Lung (tissue), 11 donors: ENCODE measurements at regions not wholly inside any gene's neighbourhood (a gene's known extent, or its start where the extent isn't known, plus 50 kb on each side); places are given as distances from the start of the nearest gene placed in this dataset.

Experiments used
- ATAC-seq: fragments of 200-7000 bp; cut with Tn5 transposase; one replicate; pipeline ENCODE4 v1.9.1; 2020; ENCODE audit warnings: moderate number of reproducible peaks; ENCODE audit not compliant: insufficient read depth, low FRiP score
- DNase-seq, 3 donors: peaks; one replicate each; pipeline ENCODE4 v3.0.0-alpha.2; 2013 to 2017
- H3K27ac ChIP-seq, 2 donors: one replicate each; pipeline ENCODE4 v1.5.1; 2013; ENCODE audit warnings: mild to moderate bottlenecking in 2 of 2, moderate library complexity in 2 of 2, control low read depth in 1 of 2, inconsistent platforms in 1 of 2, low read depth in 1 of 2, low read length in 1 of 2
- H3K27me3 ChIP-seq, 3 donors: one replicate each; pipeline ENCODE4 v1.5.1; 2013; ENCODE audit warnings: low read length in 2 of 3; ENCODE audit not compliant: control insufficient read depth in 3 of 3, insufficient read depth in 3 of 3
- H3K36me3 ChIP-seq, 4 donors: one replicate each; pipeline ENCODE4 v1.5.1; 2013; ENCODE audit warnings: low read length in 4 of 4, mild to moderate bottlenecking in 1 of 4, moderate library complexity in 1 of 4; ENCODE audit not compliant: control insufficient read depth in 4 of 4, insufficient read depth in 4 of 4
- H3K4me1 ChIP-seq, 5 donors: one replicate each; pipeline ENCODE4 v1.5.1; 2013; ENCODE audit warnings: low read length in 5 of 5, mild to moderate bottlenecking in 2 of 5, moderate library complexity in 1 of 5; ENCODE audit not compliant: control insufficient read depth in 5 of 5, insufficient read depth in 5 of 5
- H3K4me3 ChIP-seq: one replicate; pipeline ENCODE4 v1.5.1; 2013; ENCODE audit warnings: mild to moderate bottlenecking, control low read depth, moderate library complexity
- H3K9ac ChIP-seq, 2 donors: one replicate each; pipeline ENCODE4 v1.5.1; 2013; ENCODE audit warnings: low read length in 2 of 2, control low read depth in 1 of 2; ENCODE audit not compliant: insufficient read depth in 1 of 2
- H3K9me3 ChIP-seq, 4 donors: one replicate each; pipeline ENCODE4 v1.5.1; 2013; ENCODE audit warnings: low read length in 3 of 4, mild to moderate bottlenecking in 1 of 4, moderate library complexity in 1 of 4; ENCODE audit not compliant: control insufficient read depth in 4 of 4, insufficient read depth in 3 of 4
- WGBS, 2 donors: extraction: QIAGEN DNeasy Blood & Tissue Kit; methylation state at CpG; one replicate each; pipeline ENCODE4 v1.1.7; 2013; 5-methylcytosine and 5-hydroxymethylcytosine counted together
- TF ChIP-seq, protein P1 (sequence below): IDR thresholded peaks from 2 replicates; pipeline ENCODE4 v1.5.1; 2012; ENCODE audit warnings: mild to moderate bottlenecking; ENCODE audit errors: control extremely low read depth, extremely low read depth
- donor health status: control.
- donor health status: control.
- donor health status: Bipolar disorder and iron deficiency.
- donor health status: healthy.
- donor health status: DM: yes; HTN: yes; CAD: no.

DNA sequence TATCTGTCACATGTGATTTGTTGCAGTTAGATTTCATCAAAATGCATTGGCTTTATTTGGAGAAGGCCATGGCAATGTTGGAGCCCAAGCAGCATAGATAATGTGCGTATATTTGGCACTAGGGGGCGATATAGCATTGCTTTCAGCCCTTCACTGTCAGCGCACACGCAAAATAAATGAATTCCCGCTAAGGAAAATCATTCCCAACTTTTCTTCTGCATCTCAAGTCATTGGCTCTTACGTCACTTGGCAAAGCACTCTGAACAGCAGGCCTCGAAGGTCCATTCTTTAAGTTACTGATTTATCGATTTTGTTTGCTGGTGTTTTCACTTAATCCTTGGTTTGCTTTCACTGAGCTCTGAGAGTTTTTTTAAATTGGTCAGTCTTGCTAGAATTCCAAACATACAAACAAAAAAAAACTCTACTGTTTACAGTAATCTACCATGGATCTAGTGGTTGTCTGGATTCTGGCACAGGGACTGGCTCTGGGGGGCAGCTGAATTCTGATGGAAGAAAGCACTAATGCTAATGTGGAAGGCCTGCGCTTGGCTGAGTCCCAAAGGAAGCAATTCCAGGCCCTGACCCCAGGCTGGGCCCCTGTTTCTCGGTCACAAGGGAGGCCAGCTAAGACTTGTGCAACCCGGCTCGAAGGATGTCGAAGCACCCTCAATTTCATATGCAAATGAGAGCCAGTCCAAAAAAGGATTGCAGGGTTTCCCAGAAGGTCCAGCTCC lies 97.7 kb upstream of the IPO5 start:
- Histone ChIP-seq H3K9me3 (no peaks in the 10 kb centered on the region), H3K36me3 (no peaks in the 10 kb centered on the region), H3K9ac (peak overlapping the region in 1 of 2 donors; percentile 16), H3K27ac (no peak overlapping the region), H3K4me1 (peaks cover 0 to 10% (median 0%) of the 10 kb centered on the region in 5 donors), H3K4me3 (no peak overlapping the region), H3K27me3 (no peaks in the 10 kb centered on the region)
- WGBS, 2 donors = 25 to 35% methylated on average over 13 of the region's 13 CpGs
- ATAC-seq (peak; percentile 67), DNase-seq (peak; percentile 87 to 95 (median 94))
- TF ChIP-seq, protein P1, sequence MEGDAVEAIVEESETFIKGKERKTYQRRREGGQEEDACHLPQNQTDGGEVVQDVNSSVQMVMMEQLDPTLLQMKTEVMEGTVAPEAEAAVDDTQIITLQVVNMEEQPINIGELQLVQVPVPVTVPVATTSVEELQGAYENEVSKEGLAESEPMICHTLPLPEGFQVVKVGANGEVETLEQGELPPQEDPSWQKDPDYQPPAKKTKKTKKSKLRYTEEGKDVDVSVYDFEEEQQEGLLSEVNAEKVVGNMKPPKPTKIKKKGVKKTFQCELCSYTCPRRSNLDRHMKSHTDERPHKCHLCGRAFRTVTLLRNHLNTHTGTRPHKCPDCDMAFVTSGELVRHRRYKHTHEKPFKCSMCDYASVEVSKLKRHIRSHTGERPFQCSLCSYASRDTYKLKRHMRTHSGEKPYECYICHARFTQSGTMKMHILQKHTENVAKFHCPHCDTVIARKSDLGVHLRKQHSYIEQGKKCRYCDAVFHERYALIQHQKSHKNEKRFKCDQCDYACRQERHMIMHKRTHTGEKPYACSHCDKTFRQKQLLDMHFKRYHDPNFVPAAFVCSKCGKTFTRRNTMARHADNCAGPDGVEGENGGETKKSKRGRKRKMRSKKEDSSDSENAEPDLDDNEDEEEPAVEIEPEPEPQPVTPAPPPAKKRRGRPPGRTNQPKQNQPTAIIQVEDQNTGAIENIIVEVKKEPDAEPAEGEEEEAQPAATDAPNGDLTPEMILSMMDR = peak; percentile 70

DNA sequence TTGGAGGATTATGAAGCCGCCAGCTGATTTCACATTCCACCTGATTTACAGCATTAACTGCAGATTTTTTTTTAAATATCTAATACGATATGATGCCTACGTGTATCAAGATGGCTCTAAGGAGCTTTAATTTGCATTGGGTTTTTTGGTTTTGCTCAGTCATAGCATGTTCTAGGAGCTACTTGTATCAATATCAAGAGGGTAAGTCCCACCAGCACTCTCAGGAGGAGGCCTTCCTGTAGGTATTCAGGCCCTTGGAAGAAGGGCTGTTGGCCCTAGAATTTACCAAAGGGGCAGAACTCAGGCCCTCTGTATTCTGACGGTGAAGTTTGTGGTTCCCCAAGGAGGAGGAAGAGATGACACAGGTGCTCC lies 97.2 kb upstream of the IPO5 start:
- 81 to 88% methylated on average over 4 of the region's 4 CpGs for WGBS, 2 donors
- Histone ChIP-seq H3K9ac (no peak overlapping the region), H3K9me3 (no peaks in the 10 kb centered on the region), H3K27ac (no peak overlapping the region), H3K27me3 (no peaks in the 10 kb centered on the region), H3K4me1 (peaks cover 0 to 10% (median 0%) of the 10 kb centered on the region in 5 donors), H3K4me3 (no peak overlapping the region), H3K36me3 (no peaks in the 10 kb centered on the region)
- no peak for DNase-seq
- peak; percentile 16 for ATAC-seq
- TF ChIP-seq, protein P1 = no peak

DNA sequence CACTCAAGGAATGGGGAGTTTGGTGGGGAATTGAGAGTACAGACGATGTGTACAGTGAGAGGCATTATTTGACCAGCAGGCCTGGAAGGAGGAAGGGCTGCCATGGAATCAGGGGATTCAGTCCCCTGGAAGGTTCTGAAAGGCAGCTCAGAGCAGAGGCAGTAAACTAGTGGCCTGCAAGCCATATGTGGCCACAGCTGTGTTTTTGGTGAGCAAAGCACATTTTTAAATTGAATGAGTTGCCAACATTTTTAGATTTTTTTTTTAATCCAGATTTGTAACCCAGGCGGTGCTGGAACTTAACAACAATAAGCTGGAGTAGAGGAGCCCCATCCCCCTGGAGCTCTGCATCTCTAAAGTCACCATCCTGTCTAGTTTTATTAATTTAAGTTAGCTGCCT lies 95.3 kb upstream of the IPO5 start:
- H3K4me1 ChIP-seq = peaks cover 0 to 10% (median 0%) of the 10 kb centered on the region in 5 donors
- H3K27ac ChIP-seq = no peak overlapping the region
- DNase-seq (no peak), ATAC-seq (no peak)
- no peaks in the 10 kb centered on the region for H3K27me3 ChIP-seq
- WGBS, 2 donors = 87 to 92% methylated on average over 2 of the region's 2 CpGs
- TF ChIP-seq, protein P1 = no peak
- H3K36me3 ChIP-seq = no peaks in the 10 kb centered on the region
- no peak overlapping the region for H3K4me3 ChIP-seq
- H3K9me3 ChIP-seq = no peaks in the 10 kb centered on the region
- H3K9ac ChIP-seq = no peak overlapping the region

DNA sequence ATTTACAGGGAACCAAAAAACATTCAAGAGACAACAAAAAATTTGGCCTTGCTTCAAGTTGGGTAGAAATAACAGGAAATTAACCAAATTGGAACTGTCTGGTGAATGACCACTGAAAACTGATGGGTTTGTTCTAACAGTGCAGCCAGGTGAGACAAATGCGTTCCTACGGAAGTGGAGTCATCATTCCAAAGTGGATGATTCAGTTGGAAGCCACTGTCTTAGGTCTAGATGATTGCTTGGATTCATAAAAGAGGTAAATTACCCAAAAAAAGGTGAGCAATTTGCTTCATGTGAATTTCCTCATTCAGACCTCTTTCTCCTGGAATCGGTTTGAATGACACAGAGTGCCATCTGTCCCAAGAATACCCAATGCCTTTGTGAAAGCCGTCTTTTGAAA lies 87.1 kb upstream of the IPO5 start:
- H3K36me3 ChIP-seq = no peaks in the 10 kb centered on the region
- WGBS, 2 donors = 88 to 96% methylated on average over 4 of the region's 4 CpGs
- H3K27me3 ChIP-seq = no peaks in the 10 kb centered on the region
- no peak overlapping the region for H3K4me3 ChIP-seq
- peaks cover 0 to 11% (median 2%) of the 10 kb centered on the region in 4 donors for H3K9me3 ChIP-seq
- DNase-seq = no peak
- no peaks in the 10 kb centered on the region for H3K4me1 ChIP-seq
- no peak overlapping the region for H3K9ac ChIP-seq
- no peak for ATAC-seq
- H3K27ac ChIP-seq = no peak overlapping the region
- TF ChIP-seq, protein P1 = no peak
